ENCODE measurements at regions not wholly inside any gene's neighbourhood (a gene's known extent, or its start where the extent isn't known, plus 50 kb on each side); places are given as distances from the start of the nearest gene placed in this dataset.

- POLR2A ChIA-PET (ENCODE audit: low non-redundant PET) = no interaction called here
- no peaks in the 10 kb centered on the region for H3K4me1 ChIP-seq (ENCODE audit: insufficient read depth, low read length, poor library complexity, severe bottlenecking)
- no TSS peak for BruUV-seq (replicated peaks)
- H3K27ac ChIP-seq (ENCODE audit: low read depth, low read length, poor library complexity, severe bottlenecking) = no peak overlapping the region
- DNase-seq (ENCODE audit: low spot score) = no peak
- peaks cover 8% of the 10 kb centered on the region for H3K9me3 ChIP-seq (ENCODE audit: low read depth, low read length, poor library complexity, severe bottlenecking)
- no peak for TF ChIP-seq EZH2 (IDR thresholded peaks at IDR 0.05; ENCODE audit: borderline replicate concordance, low read depth, low read length, poor library complexity, severe bottlenecking)
- TF ChIP-seq, protein P1, sequence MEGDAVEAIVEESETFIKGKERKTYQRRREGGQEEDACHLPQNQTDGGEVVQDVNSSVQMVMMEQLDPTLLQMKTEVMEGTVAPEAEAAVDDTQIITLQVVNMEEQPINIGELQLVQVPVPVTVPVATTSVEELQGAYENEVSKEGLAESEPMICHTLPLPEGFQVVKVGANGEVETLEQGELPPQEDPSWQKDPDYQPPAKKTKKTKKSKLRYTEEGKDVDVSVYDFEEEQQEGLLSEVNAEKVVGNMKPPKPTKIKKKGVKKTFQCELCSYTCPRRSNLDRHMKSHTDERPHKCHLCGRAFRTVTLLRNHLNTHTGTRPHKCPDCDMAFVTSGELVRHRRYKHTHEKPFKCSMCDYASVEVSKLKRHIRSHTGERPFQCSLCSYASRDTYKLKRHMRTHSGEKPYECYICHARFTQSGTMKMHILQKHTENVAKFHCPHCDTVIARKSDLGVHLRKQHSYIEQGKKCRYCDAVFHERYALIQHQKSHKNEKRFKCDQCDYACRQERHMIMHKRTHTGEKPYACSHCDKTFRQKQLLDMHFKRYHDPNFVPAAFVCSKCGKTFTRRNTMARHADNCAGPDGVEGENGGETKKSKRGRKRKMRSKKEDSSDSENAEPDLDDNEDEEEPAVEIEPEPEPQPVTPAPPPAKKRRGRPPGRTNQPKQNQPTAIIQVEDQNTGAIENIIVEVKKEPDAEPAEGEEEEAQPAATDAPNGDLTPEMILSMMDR (conservative IDR thresholded peaks at IDR 0.05; ENCODE audit: low read depth, low read length) = no peak
- no peaks in the 10 kb centered on the region for H3K27me3 ChIP-seq (replicated peaks; ENCODE audit: insufficient read depth, low read depth, low read length, poor library complexity)
- intact Hi-C loops (cut with micrococcal nuclease; ENCODE audit: unreplicated experiment) = no loop called here
- H3K4me3 ChIP-seq (ENCODE audit: low read depth, low read length, poor library complexity, severe bottlenecking) = no peak overlapping the region
- H3K36me3 ChIP-seq (ENCODE audit: insufficient read depth, low read length, poor library complexity, severe bottlenecking) = no peaks in the 10 kb centered on the region
- CTCF ChIA-PET = no interaction called here
Measured at GRCh38 chr19:29329460-29330134, 116.6 kb upstream of the UQCRFS1 start.

GRCh38 chr19:29336425-29336824, 123.5 kb upstream of the UQCRFS1 start:
- Histone ChIP-seq H3K27ac (ENCODE audit: low read depth, low read length, poor library complexity, severe bottlenecking) (no peak overlapping the region), H3K9me3 (ENCODE audit: low read depth, low read length, poor library complexity, severe bottlenecking) (peaks cover 30% of the 10 kb centered on the region), H3K4me1 (ENCODE audit: insufficient read depth, low read length, poor library complexity, severe bottlenecking) (no peaks in the 10 kb centered on the region), H3K4me3 (ENCODE audit: low read depth, low read length, poor library complexity, severe bottlenecking) (no peak overlapping the region), H3K36me3 (ENCODE audit: insufficient read depth, low read length, poor library complexity, severe bottlenecking) (no peaks in the 10 kb centered on the region), H3K27me3 (replicated peaks; ENCODE audit: insufficient read depth, low read depth, low read length, poor library complexity) (no peaks in the 10 kb centered on the region)
- ChIA-PET CTCF (no interaction called here), POLR2A (ENCODE audit: low non-redundant PET) (no interaction called here)
- intact Hi-C loops (cut with micrococcal nuclease; ENCODE audit: unreplicated experiment) = no loop called here
- BruUV-seq (replicated peaks) = no TSS peak
- no peak for DNase-seq (ENCODE audit: low spot score)
- TF ChIP-seq, protein P1 (conservative IDR thresholded peaks at IDR 0.05; ENCODE audit: low read depth, low read length) = no peak
- no peak for TF ChIP-seq EZH2 (IDR thresholded peaks at IDR 0.05; ENCODE audit: borderline replicate concordance, low read depth, low read length, poor library complexity, severe bottlenecking)

GRCh38 chr19:29337029-29337428, 124.1 kb upstream of the UQCRFS1 start:
- TF ChIP-seq, protein P1 (conservative IDR thresholded peaks at IDR 0.05; ENCODE audit: low read depth, low read length) = no peak
- TF ChIP-seq EZH2 (IDR thresholded peaks at IDR 0.05; ENCODE audit: borderline replicate concordance, low read depth, low read length, poor library complexity, severe bottlenecking) = no peak
- BruUV-seq (replicated peaks) = no TSS peak
- Histone ChIP-seq H3K27ac (ENCODE audit: low read depth, low read length, poor library complexity, severe bottlenecking) (no peak overlapping the region), H3K36me3 (ENCODE audit: insufficient read depth, low read length, poor library complexity, severe bottlenecking) (no peaks in the 10 kb centered on the region), H3K9me3 (ENCODE audit: low read depth, low read length, poor library complexity, severe bottlenecking) (peaks cover 35% of the 10 kb centered on the region), H3K27me3 (replicated peaks; ENCODE audit: insufficient read depth, low read depth, low read length, poor library complexity) (no peaks in the 10 kb centered on the region), H3K4me3 (ENCODE audit: low read depth, low read length, poor library complexity, severe bottlenecking) (no peak overlapping the region), H3K4me1 (ENCODE audit: insufficient read depth, low read length, poor library complexity, severe bottlenecking) (no peaks in the 10 kb centered on the region)
- intact Hi-C loops (cut with micrococcal nuclease; ENCODE audit: unreplicated experiment) = no loop called here
- POLR2A ChIA-PET (ENCODE audit: low non-redundant PET) = no interaction called here
- CTCF ChIA-PET = no interaction called here
- DNase-seq (ENCODE audit: low spot score) = no peak

Measured in A673 (cell line).